NCI-H146 treated with DMSO at 0.1 percent for 48 hours (cell line): ENCODE measurements at regions not wholly inside any gene's neighbourhood (a gene's known extent, or its start where the extent isn't known, plus 50 kb on each side); places are given as distances from the start of the nearest gene placed in this dataset.

ENCODE experiments used
- DNase-seq: peaks from one replicate; lab custom pipeline; 2025; ENCODE audit not compliant: unreplicated experiment; lab: John Stamatoyannopoulos, UW

DNA sequence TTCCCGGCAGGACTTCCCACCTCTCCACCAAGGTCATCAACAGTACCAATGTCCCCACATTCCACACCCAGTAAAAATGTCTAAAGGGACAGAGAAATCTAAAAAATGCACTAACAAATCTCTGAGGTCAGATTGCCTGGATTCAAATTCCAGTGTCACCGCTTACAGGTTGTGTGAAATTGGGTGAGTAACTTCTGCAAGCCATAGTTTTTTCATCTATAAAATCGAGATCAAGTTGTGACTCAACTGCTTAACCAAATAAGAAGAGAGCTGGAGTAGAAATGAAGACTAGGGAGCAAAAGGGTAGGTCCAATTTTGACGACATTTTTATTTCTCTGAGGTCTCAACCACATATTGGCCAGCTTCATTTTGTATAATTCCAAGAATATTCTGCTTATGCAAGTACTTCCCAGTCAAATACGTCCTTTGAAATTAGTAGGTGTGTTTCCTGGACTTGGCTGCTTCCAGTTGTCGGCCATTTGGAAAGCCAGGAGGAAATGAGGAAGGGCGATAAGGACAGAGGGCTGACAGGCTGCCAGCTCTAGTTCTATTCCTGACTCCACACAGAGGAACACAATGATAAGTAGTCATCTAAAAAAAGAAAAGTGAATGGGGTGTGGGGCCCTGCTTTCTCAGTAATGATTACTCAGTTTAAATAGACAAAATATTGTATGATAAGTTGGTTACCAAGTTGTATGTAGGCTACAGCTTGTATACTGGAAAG lies 57.7 kb upstream of the ZC3H11B start:
- DNase-seq = no peak

DNA sequence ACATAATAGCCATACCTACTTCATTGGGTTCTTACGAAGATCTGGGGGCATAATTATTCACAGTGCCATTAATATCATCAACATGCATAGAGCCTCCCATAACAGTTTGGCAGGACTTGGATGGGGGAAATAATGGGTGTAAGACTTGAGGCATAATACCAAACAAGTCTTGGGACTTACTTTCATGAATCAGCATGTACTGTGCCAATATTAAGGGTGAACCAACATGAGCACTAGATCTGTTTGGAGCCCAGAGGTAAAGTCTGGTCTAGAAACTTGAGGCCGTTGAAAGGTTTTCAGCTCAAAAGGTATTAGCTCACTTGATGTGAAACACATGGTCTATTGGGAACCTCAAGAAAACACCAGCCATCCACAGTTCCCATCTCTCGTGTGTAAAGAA lies 56.7 kb upstream of the ZC3H11B start:
- no peak for DNase-seq

DNA sequence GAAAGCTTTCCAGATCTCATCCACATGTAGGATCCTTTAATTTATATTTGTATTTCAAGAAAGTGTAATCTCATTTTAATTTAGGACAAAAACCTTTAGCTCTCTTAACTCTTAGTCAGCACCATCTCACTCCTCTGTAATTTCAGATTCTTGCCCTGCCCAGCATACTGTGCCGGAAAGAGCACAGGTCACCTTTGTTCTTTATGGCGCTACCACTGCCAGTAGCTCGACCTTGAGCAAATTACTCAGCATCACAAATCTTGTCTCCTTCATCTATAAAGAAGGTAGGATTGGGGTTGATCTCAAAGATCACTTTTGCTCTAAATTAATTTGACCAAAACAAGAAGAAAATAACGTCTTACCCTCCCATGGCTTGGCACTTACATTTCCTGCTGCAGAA lies 56.1 kb upstream of the ZC3H11B start:
- DNase-seq = no peak

DNA sequence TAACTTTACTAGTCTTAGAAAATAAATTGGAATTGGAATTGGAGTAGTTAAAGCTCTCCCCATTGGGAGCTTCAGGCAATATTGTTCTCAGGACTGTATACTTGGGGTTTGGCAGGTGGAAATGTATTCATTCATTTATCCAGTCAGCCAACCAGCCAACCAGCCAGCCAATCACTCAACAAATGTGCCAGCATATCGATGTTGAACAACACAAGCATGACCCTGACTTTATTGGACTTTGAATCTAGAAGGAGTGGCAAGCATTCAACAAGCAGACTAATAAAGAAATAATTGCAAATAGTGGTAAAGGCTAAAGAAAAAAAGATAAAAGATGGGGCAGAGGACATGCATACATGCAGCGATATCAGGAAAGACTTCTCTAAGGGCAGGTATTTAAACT lies 55.5 kb upstream of the ZC3H11B start:
- no peak for DNase-seq

DNA sequence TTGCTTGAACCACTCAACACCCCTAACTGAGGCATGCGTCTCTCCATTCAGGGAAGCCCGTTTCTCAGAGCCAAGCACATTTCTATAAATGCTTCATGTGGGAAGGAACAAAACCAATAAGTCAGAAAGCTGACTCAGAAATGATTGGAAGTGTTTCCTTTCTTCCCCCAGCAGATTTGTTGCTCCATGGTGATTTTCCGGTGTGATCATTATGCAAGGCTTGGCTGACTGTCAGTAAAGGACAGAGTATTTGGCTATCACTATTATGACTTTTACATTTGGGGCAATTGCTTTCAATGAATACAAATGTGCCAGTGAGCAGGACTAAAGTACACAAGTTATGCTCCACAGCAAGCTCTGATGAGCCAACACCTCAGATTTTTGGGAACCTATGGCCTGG lies 53.3 kb upstream of the ZC3H11B start:
- DNase-seq = no peak

DNA sequence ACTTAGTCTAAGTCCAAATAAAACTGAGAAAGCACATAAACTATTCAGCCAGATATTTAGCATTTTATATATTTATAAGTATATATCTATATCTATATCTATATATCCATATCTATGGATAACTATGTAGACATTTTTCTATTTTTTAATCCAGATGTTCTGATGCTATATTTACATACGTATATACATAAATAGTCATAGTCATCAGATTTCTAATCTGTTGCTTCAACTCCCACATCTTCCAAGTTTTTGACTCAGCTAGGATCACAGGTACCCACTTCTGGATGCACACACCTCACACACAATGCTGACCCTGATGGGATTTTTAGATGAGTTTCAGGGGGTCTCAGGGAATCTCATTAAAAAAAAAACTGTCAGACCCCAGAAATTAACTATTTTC lies 52.2 kb upstream of the ZC3H11B start:
- no peak for DNase-seq

DNA sequence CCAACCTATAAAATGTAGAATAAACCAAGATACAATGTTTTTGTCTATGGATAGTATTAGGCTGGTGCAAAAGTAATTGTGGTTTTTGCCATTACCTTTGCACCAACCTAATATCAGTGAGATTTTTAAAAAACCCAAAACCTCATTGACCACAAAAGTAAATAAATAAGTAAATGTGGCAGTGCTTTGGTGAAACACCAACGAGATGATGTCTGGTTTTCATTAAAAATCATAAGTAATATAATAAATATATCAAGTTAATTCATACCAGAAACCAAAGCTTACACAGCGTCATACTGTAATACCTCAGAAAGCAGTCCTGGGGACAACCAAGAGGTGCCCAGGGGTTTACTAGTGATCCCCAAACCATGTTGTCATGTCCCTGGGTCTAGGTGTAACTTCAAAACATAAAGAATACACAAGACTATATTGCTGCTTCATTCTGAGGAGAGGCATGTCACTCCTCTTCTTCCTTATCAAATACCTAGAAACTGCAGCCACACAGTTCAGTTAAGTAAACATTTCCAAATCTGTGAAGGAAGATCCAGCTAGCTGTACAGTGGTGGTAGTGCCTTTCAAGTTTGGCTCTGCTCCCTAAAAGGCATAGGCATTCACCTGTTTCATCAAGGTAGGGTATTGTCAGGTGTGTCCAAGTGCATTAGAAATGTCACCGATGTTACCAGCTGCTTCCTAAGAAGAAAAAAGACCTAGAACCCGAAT lies 51.6 kb upstream of the ZC3H11B start:
- DNase-seq = no peak
